Thyroid gland (tissue), 4 donors: ENCODE measurements at regions not wholly inside any gene's neighbourhood (a gene's known extent, or its start where the extent isn't known, plus 50 kb on each side); places are given as distances from the start of the nearest gene placed in this dataset.
A peak's percentile ranks its signal among the peaks of the same experiment; 100 is the strongest.

Experiments used
- DNase-seq, 2 donors: peaks; one replicate each; pipeline ENCODE4 v3.0.0-alpha.2; 2019
- H3K27ac ChIP-seq, 3 donors: fragments of 200-600 bp; sonication (generic); 1 replicate in 2 of 3; 2 replicates in 1 of 3; pipeline ENCODE4 v1.5.1; 2016 to 2019; ENCODE audit warnings: mild to moderate bottlenecking in 1 of 3, moderate library complexity in 1 of 3
- H3K27me3 ChIP-seq: fragments of 200-600 bp; sonication (generic); one replicate; pipeline ENCODE4 v1.5.1; 2019
- H3K36me3 ChIP-seq, 2 donors: fragments of 200-600 bp; sonication (generic); one replicate each; pipeline ENCODE4 v1.5.1; 2016 to 2019
- H3K4me1 ChIP-seq, 2 donors: fragments of 200-600 bp; sonication (generic); one replicate each; pipeline ENCODE4 v1.5.1; 2017 to 2019
- H3K4me3 ChIP-seq, 3 donors: fragments of 200-600 bp; sonication (generic); replicated peaks in 1 of 3; 1 replicate in 2 of 3; 2 replicates in 1 of 3; pipeline ENCODE4 v1.5.1; 2016; ENCODE audit warnings: mild to moderate bottlenecking in 1 of 3
- H3K9me3 ChIP-seq: fragments of 200-600 bp; sonication (generic); one replicate; pipeline ENCODE4 v1.5.1; 2017
- CTCF ChIP-seq, 6 experiments: fragments of 200-600 bp in 3 of 6; fragments of 450-650 bp in 3 of 6; sonication (generic) in 3 of 6; IDR thresholded peaks; one replicate each; pipeline ENCODE4 v1.5.1; 2016 to 2019; ENCODE audit warnings: antibody characterized with exemption in 6 of 6, mild to moderate bottlenecking in 2 of 6, inconsistent platforms in 1 of 6, moderate library complexity in 1 of 6
- POLR2A ChIP-seq, 2 donors: fragments of 450-650 bp; IDR thresholded peaks; one replicate each; pipeline ENCODE4 v1.6.1; 2017; ENCODE audit warnings: antibody characterized with exemption in 2 of 2, mild to moderate bottlenecking in 2 of 2, moderate library complexity in 1 of 2
- WGBS, 2 donors: methylation state at CpG; one replicate each; pipeline ENCODE4 v1.1.5; 2017; 5-methylcytosine and 5-hydroxymethylcytosine counted together
- intact Hi-C: fragments of 100-400 bp; cut with DNase I; formaldehyde crosslinking; loops from one replicate; pipeline ENCODE4 v1.15.1; 2023

- DNase-seq, result no peak
- Histone ChIP-seq H3K36me3 (no peaks in the 10 kb centered on the region), H3K4me1 (peaks cover 20% of the 10 kb centered on the region in 2 donors), H3K27ac (no peak overlapping the region), H3K27me3 (no peaks in the 10 kb centered on the region), H3K9me3 (no peaks in the 10 kb centered on the region), H3K4me3 (no peak overlapping the region)
- WGBS, 2 donors, result 90 to 92% methylated on average over 4 of the region's 4 CpGs
- TF ChIP-seq CTCF (IDR thresholded peaks at IDR 0.05), result no peak
- no peak for TF ChIP-seq POLR2A (IDR thresholded peaks at IDR 0.05)
- intact Hi-C loops, result no loop called here
These were observed 387.7 kb upstream of the ZNF507 start for GRCh38 chr19:31957711-31958110.

- Histone ChIP-seq H3K9me3 (no peaks in the 10 kb centered on the region), H3K36me3 (no peaks in the 10 kb centered on the region), H3K4me3 (no peak overlapping the region), H3K27ac (no peak overlapping the region), H3K4me1 (peaks cover 32 to 36% of the 10 kb centered on the region in 2 donors), H3K27me3 (no peaks in the 10 kb centered on the region)
- 96 to 97% methylated on average over 15 of the region's 15 CpGs for WGBS, 2 donors
- TF ChIP-seq CTCF (IDR thresholded peaks at IDR 0.05) (no peak), POLR2A (IDR thresholded peaks at IDR 0.05) (no peak)
- DNase-seq, result no peak
- intact Hi-C loops, result no loop called here
These were observed 385.8 kb upstream of the ZNF507 start for GRCh38 chr19:31959527-31960018.

- peaks cover 32 to 36% of the 10 kb centered on the region in 2 donors for H3K4me1 ChIP-seq
- H3K9me3 ChIP-seq, result no peaks in the 10 kb centered on the region
- TF ChIP-seq CTCF (IDR thresholded peaks at IDR 0.05), result no peak
- TF ChIP-seq POLR2A (IDR thresholded peaks at IDR 0.05), result no peak
- DNase-seq, result no peak
- H3K27me3 ChIP-seq, result no peaks in the 10 kb centered on the region
- no peak overlapping the region for H3K4me3 ChIP-seq
- no peaks in the 10 kb centered on the region for H3K36me3 ChIP-seq
- intact Hi-C loops, result no loop called here
- 55 to 63% methylated on average over 6 of the region's 6 CpGs for WGBS, 2 donors
- H3K27ac ChIP-seq, result peak overlapping the region in 1 of 3 donors; percentile 80
These were observed 384.9 kb upstream of the ZNF507 start for GRCh38 chr19:31960474-31960873.

GRCh38 chr19:31961191-31961590 lies 384.2 kb upstream of the ZNF507 start:
- Histone ChIP-seq H3K36me3 (no peaks in the 10 kb centered on the region), H3K9me3 (no peaks in the 10 kb centered on the region), H3K27me3 (no peaks in the 10 kb centered on the region), H3K4me1 (peaks cover 32 to 36% of the 10 kb centered on the region in 2 donors), H3K4me3 (no peak overlapping the region), H3K27ac (peak overlapping the region in 1 of 3 donors; percentile 80)
- 5 to 23% methylated on average over 4 of the region's 4 CpGs for WGBS, 2 donors
- no peak for DNase-seq
- TF ChIP-seq POLR2A (IDR thresholded peaks at IDR 0.05), result no peak
- intact Hi-C loops, result no loop called here

- H3K9me3 ChIP-seq, result no peaks in the 10 kb centered on the region
- H3K36me3 ChIP-seq, result no peaks in the 10 kb centered on the region
- intact Hi-C loops, result no loop called here
- TF ChIP-seq POLR2A (IDR thresholded peaks at IDR 0.05), result no peak
- TF ChIP-seq CTCF (IDR thresholded peaks at IDR 0.05), result no peak
- peak overlapping the region in 2 of 3 donors; percentile 80 to 82 for H3K27ac ChIP-seq
- peaks cover 32 to 36% of the 10 kb centered on the region in 2 donors for H3K4me1 ChIP-seq
- 26 to 40% methylated on average over 3 of the region's 3 CpGs for WGBS, 2 donors
- no peaks in the 10 kb centered on the region for H3K27me3 ChIP-seq
- H3K4me3 ChIP-seq, result no peak overlapping the region
- no peak for DNase-seq
These were observed 383.7 kb upstream of the ZNF507 start for GRCh38 chr19:31961667-31962066.
